ENCODE measurements at regions not wholly inside any gene's neighbourhood (a gene's known extent, or its start where the extent isn't known, plus 50 kb on each side); places are given as distances from the start of the nearest gene placed in this dataset.
A peak's percentile ranks its signal among the peaks of the same experiment; 100 is the strongest.

- peak; percentile 65 for TF ChIP-seq CTCF (IDR thresholded peaks at IDR 0.05)
These were observed 167.4 kb upstream of the OLIG3 start for GRCh38 chr6:137661601-137662000.

DNA sequence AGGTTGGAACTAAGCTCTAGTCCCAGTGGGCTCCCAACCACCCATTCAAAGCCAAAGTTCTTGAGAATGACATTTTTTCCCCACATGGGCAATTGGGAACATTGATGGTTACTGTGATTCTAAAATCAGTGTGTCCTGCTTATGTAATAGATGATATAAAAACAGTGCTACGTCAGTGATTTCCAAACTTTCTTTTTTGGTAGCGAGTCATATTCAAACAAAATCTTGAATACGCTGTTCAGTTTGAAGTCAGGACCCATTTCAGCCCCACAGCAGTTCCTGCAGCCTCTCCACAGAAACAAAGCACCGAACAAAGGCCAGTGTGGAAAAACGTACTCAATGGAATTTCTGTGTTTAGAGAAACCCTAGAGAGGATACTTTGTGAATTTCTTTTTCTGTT lies 170.0 kb upstream of the OLIG3 start:
- TF ChIP-seq CTCF (IDR thresholded peaks at IDR 0.05) = no peak

- no peak for TF ChIP-seq CTCF (IDR thresholded peaks at IDR 0.05)
These were observed 171.2 kb upstream of the OLIG3 start for GRCh38 chr6:137665342-137665934.

- no peak for TF ChIP-seq CTCF (IDR thresholded peaks at IDR 0.05)
These were observed 172.1 kb upstream of the OLIG3 start for GRCh38 chr6:137666202-137666774.

- no peak for TF ChIP-seq CTCF (IDR thresholded peaks at IDR 0.05)
These were observed 179.4 kb upstream of the OLIG3 start for GRCh38 chr6:137673603-137674002.

DNA sequence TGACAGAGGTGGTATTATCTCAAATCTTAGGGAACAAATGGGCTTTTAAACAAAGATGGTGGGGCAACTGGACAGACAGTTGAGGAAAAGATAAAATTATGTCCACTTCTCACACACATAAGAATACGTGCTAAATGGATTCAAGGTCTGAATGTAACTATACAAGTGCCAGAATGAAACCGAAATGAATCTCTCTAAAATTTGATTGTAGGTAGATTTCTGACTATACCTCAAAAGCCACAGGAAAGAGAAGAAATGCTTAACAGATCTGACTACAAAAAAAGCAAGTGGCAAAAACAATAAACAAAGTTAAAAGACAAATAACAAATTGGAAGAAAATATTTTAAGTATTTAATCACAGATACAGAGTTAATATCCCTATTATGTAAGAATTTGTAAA lies 182.7 kb upstream of the OLIG3 start:
- no peak for TF ChIP-seq CTCF (IDR thresholded peaks at IDR 0.05)

GRCh38 chr6:137677709-137678108 lies 183.5 kb upstream of the OLIG3 start:
- no peak for TF ChIP-seq CTCF (IDR thresholded peaks at IDR 0.05)

DNA sequence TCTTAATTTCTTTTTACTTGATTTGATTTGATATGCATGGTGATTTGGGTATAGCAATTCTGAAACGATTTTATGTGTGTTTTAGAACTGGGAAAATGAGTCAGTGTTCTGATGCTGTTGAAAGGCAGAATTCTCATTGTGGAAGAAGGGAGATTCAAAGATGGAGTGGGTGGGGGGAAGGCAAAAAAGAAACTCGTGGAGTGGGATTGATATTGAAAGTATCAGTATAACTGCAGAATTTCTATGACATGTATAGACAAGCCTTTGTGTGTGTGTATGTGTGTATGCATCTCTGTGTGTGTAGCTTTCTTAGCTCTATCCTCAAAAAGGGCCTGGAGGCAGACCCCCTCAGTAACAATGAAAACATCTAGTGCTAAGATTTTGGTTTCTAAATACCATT lies 184.3 kb upstream of the OLIG3 start:
- no peak for TF ChIP-seq CTCF (IDR thresholded peaks at IDR 0.05)
